RPMI7951 (cell line): ENCODE measurements at regions not wholly inside any gene's neighbourhood (a gene's known extent, or its start where the extent isn't known, plus 50 kb on each side); places are given as distances from the start of the nearest gene placed in this dataset.

Experiments used
- DNase-seq: peaks from one replicate; pipeline ENCODE4 v3.0.0-alpha.2; 2012; ENCODE audit warnings: low read depth

DNA sequence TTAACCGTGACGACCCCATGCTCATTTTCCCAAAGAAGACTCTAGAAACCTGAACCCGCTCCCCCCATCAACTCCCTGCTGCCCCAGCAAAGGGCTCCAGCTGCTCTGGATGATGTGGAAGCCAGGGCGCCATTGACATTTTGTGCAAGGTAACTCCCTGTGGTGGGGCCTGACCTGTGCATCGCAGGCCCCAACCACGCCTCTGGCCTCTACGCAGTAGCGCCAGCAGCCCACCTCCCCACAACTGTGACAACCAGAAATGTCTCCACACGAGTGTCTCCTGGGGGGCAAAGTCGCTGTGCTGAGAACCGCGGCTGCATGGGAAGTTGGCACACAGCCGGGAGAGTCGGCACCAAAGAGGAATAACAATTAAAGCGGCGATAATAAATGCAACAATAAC is 86.9 kb upstream of the PRR5 start:
- DNase-seq = no peak

DNA sequence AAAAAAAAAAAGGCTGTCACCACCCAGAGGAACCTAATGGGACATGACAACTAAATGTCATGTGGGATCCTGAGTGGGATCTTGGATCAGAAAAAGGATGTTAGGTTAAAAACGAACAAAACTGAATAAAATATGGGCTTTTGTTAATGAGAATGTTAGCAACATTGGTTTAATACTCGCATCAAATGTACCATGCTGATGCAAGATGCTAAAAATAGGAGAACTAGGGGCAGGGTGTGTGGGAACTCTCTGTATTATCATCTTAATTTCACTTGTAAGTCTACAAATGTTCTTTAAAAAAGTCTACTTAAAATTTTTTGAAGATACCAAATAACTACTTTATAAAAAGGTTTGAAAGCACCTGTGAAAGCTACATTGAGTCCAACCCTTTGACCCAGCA is 88.8 kb upstream of the PRR5 start:
- no peak for DNase-seq

DNA sequence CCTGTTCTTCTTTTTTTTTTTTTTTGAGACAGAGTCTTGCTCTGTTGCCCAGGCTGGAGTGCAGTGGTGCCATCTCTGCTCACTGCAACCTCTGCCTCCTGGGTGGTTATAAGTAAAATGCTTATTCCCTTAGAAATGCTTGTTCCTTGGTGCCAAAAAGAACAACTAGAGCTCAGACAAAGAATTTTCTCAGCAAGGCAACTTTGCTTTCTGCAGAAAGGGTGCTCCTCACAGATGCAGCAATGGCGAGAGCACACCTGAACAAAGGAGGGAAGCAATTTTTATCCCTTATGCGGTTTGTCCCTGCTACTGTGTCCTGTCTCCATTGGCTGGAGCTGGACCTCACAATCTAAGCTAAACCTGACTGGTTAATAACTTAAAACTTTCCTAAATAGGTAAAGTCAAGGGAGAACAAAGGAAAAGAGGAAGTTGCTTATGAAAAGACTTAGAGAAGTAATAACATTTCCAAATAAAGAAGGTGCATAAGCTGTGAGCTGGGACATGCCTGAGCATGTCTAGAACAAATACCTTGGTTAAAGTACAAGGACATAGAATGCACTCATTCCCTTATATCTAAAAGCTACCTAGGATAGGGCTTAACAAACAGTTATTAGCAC is 90.0 kb upstream of the PRR5 start:
- DNase-seq = no peak

DNA sequence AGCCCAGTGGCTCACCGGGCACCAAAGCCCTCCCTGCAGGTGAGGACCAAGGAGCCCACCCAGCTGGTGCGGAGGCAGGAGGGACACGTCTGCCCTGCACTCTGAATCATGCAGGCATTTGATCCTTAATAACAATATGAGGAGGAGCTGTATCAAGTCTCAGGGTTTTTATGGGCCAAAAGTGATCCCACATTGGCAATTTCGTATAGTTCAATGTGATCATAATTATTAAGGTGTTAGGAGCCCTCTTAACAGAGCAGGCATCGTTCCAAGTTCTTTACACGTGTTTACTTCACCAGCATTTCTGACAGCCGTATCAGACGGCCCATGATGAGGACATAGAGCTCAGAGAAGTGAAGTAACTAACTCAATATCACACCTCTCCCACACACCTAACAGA is 91.9 kb upstream of the PRR5 start:
- no peak for DNase-seq

DNA sequence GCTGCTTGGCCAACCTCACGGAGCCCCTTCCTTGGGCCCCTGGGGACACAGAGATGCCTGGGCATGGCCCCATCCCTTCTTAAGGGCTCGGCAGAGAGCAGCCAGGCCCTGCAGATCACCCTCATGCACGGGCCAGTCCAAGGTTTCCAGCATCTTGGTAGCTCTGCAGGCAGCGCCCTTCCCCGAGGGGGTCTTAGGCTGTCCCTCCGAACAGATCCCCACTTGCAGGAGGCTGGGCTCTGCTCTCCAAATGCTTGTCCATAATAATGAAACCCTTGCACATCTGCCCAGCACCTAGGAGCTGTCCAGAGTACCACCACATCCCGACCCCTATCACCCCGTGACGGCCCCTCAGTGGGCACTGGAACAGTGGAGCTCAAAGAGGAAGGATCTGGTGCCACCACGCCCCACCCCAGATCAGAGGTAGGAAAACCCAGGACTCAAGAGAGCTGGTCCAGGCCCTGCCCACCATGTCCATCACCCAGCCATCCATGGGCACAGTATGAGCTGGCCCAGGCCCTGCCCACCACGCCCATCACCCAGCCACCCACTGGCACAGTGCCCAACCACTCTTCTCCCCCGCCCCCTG is 92.5 kb upstream of the PRR5 start:
- DNase-seq = no peak

DNA sequence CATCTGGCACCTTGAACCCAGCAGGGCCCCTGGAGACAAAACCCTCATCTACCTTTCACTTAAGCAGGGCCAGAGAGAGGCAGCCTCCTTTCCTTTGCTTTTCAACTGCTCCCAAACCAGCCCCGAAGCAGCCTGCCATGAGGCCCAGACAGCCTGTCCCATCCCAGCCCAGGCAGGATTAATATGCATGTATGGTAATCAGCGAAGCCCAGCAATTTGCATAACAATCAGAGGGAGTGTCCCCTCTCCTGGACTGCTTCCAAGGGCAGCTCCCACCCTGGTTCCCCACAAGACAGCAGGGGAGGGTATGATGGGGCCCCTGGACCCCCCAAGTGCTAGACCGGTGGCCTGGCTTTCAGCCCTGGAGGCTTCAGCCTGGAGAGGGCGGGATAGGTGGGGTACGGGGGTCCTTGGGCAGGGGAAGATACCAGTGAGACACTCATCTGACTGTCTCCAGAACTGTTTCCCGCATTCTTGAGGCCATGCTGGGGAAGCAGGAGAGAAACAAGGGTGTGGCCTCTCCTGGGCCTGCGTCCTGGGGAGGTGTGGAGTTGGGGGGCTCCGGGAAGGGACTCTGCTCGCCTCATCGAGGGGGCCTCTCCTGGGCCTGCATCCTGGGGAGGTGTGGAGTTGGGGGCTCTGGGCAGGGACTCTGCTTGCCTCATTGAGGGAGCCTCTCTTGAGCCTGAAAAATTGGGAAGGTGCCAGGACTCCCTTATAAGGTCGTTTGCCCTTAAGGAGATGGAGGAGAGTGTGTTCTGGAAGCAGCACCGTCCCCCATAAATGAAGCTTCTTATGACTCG is 93.2 kb upstream of the PRR5 start:
- no peak for DNase-seq

DNA sequence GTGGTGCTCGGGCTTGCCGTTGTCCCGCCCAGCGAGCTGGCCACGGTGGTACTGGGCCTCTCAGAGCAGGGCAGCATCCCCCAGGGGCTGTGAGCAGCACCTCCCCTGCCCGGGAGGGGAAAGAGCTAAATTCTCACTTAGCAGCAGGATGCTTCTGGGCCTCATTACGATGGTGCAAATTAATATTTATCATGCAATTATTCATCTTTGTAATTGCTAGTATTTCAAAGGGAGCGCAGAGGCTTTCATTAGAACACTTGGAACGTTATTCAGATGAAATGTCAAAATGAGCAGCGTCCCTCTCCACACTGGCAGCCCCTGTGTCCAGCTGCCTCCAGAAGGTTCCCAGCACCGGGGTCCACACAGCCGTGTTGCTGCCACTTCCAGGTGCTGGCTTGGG is 95.9 kb upstream of the PRR5 start:
- no peak for DNase-seq

DNA sequence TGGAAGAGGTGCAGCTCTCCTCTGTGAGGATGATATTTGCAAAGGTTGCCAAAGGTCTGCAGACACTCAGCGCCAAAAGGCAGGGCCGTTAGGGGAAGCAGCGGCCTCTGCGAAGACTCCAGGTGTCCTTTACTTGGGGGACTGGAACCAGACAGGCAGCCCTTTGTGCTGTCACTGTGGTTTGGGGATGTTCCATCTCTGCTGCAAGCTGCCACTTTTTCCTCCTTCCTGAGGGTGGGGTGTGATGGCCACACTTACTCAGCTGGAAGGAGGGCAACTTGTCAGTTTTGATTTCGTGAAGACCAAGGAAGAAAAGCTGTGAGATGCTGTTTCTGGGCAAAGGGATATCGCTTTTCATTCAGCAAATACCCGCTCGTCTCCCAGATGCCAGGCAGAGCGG is 96.5 kb upstream of the PRR5 start:
- DNase-seq = no peak

DNA sequence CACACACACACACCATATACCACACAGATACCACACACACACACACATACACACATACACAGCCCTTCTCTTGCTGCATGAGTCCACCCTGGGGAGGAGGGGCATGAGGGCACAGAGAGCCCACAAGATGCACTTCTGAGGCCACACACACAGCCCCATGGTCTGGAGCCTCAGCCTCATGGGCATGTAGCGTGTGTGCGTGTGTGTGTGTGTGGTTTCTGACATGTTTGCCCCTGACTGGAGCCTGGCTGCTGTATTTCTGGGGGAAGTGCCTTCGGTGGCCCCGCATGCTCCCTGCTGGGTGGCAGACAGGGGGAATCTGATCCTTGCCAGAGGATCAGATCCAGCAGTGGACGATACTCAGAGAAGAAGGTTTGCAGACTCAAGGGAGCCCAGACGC is 97.0 kb upstream of the PRR5 start:
- DNase-seq = no peak

DNA sequence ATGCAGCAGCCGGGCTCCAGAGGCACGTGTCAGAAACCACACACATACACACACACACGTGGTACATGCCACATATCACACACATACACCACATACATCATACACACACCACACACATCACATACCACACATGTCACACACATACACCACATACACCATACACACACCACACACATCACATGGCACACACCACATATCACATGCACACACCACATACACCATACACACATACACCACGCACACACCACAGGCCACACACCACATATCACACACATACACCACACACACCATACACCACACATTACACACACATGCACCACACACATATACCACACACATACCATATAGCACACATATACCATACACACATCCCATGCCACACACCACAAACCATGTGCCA is 97.5 kb upstream of the PRR5 start:
- no peak for DNase-seq

DNA sequence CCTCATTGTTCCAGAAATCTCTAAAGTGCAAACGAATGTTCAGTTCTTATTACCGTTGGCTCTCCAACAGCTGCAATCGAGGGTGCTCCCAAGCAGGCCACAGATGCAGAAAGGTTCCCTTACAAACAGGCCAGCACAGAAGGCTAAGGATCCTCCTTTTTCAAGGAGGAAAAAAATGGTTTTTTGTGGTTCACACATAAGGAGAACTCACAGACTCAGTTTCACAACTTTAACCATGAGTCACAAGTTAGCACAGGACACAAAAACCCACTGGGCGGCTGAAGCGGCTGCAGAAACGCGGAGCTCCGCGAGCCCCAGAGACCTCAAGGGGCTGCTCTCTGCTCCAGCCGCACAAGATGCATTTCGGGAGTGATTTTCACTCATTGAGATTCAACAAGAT is 98.2 kb upstream of the PRR5 start:
- peak; percentile 41 for DNase-seq

DNA sequence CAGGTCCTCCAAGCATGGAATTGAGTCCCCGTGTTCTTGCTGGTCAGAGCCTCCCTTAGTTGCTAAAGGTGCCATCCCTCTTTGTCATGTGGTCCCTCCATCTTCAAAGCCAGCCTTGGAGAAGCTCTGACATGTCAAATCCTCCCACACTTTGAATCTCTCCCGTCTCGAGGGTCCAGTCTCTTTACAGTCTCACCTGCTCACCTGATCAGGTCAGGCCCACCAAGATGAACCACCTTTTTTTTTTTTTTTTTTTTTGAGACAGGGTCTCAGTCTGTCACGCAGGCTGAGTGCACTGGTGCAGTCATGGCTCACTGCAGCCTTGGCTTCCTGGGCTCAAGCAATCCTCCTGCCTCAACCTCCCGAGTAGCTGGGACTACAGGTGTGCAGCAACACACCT is 100.3 kb upstream of the PRR5 start:
- no peak for DNase-seq

DNA sequence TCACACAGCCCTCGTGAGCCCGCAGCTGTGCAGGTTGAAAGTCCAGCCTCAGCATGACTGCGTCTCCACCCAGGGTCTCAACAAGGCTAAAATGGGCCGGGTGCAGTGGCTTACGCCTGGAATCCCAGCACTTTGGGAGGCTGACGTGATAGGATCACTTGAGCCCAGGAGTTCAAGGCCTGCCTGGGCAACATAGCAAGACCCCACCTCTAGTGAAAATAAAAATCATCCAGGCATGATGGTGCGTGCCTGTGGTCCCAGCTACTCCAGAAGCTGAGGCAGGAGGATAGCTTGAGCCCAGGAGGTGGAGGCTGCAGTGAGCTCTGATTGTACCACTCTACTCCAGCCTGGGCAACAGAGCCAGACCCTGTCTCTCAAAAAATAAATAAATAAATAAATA is 100.8 kb upstream of the PRR5 start:
- no peak for DNase-seq

DNA sequence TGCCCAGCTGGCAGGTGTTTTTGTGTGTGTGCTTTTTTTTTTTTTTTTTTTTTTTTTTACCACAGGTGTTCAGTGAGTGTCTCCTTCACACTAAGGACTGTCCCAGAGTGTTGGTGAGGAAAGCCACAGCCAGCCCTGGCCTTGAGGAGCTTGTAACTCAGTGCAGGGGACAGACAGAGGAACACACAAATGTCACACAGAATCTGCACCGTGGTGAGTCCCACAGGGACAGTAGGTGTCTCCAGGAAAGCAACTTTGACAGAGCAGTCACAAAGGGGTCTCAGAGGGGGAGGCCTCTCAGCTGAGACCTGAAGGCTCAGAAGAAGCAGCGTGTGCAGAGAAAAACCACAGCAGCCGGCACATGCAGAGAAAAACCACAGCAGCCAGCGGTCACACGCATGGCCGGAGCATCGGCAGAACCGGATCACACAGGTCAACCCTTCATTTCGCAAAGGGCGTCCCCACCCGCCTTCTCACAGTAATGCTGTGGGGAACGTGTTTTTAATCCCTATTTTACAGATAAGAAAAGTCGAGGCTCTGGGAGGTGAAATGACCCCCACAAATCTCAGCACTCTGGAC is 101.7 kb upstream of the PRR5 start:
- peak; percentile 57 for DNase-seq

DNA sequence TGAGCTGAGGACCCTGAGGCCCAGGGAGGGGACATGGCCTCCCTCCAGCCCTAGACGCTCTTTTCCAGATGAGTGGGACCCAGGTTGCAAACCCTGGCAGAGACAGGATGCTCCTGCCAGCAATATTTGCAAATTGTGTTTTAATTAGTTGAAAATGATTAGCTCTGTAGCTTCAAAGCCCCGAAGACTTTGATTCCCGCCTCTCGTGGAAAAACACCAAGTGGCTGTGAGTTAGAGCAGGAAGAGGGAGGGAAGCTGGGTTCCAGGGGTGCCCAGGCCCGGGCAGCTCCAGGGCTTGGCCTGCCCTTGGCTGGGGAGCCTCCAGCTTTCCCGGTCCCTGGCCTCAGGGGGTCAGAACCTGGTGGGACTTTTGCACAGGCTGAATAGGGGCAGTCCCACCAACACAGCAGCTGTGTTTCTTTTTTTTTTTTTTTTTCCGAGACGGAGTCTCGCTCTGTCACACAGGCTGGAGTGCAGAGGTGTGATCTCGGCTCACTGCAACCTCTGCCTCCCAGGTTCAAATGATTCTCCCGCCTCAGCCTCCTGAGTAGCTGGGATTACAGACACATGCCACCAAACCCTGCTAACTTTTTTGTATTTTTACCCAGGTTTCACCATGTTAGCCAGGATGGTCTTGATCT is 101.6 kb upstream of the RTL6 start:
- no peak for DNase-seq

DNA sequence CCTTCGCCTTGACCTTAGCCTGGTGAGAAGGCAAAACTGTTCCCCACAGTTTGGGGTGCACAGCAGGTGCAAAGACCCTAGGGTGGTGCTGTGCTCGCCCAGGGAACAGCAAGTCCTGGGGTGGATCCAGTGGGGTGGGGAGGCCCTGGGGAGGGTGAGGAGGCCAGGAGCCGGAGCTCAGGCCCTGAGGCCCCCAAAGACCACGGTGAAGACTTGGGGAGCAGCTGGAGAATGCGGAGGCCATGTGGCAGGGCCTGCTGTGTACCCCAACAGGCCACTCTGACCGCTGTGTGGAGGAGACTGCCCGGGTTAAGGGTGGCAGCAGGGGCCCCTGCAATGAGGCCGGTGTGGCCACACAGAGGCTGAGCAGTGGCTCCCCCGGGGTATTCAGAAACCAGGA is 101.1 kb upstream of the RTL6 start:
- DNase-seq = no peak

DNA sequence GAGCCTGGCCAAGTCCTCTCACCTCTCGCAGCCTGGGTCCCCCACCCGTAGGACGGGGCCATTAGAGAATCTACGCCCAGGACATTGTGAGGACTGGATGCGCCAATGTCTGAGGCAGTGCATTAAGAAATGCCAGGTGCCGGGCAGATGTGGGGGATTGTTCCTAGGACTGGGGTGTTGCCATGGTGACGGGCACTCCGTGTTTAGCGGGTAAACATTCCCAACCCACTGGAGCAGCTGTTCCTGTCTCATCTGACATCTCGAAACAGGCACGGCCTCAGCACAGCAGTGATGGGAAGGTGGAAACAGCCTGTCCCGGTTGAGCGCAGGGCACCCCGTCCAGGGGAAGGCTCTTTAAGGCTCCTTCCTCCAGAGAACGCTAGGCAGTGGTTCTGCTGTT is 99.6 kb upstream of the RTL6 start:
- peak; percentile 62 for DNase-seq

DNA sequence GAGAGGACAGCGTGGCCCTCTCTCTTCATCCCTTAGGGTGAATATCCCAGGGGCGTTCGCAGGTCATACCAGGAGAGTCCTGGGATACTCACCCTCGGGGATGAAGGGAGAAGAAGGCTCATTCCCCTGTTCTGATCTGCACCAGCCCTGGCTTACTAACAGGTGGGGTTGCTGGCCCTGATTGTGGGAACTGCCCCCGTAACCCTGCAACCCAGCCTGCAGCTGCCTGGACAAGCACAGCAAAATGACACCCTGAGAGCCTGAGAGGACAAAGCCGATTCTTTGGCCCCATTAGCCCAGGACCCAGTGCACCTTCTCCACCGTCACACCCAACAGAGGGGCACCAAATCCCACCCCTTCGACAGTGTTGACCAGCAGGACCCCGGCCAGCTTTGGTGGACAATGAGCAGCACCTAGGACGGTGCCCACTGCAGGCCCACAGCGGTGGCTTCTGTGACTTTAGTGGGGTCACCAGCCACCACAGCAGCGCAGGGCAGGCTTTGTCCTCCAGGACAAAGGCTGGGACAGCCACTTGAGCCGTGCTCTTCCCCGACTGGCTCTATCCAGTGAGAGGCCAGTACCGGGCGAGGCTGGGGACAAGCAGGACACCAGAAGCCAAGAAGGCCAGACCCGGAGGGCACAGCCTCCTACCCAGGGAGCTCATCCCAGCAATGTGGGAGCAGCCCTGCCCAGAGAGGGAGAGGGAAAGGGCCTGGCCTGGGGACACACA is 98.5 kb upstream of the RTL6 start:
- no peak for DNase-seq

DNA sequence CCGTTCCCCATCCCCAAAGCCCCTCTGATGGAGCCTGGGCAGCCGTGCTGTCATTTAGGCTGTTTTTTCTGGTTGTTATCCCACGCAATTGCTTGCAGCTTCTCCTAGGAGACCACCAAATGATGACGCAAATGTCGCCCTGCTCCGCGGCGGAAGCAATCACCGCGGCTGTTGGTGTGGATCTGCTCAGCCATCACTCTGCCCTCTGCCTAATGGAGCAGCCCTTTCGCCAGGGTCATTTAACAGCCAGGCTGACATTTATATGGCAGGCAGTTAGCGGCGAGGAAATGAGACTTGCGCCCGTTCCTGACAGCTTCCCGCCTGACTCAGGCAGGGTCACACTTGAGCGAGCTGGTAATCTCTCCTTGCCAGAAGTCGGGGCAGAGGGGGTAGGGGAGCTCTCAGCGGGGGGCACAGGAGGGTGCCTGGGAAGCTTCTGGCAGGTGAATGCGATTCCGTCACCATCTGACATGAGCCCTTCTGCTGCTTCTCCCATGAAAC is 97.9 kb upstream of the RTL6 start:
- DNase-seq = no peak

DNA sequence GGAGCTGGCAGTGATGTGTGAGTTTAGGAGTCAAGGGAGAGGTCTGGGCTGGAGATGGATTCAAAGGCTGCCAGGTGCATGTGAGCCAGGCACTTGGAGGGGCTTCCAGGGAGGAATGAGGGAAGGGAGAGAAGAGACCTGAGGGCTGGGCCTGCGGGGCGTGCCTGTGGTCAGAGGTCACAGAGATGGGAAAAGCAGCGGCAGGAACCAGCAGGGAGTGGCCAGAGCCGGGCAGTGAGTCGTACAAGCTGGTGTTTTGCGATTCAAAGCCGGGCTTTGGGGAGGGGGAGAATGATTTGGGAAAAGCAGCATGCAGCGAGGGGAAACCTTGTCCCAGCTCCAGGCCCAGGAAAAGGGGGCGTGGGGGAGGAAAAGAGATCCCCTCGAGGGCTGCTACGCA is 96.9 kb upstream of the RTL6 start:
- no peak for DNase-seq

DNA sequence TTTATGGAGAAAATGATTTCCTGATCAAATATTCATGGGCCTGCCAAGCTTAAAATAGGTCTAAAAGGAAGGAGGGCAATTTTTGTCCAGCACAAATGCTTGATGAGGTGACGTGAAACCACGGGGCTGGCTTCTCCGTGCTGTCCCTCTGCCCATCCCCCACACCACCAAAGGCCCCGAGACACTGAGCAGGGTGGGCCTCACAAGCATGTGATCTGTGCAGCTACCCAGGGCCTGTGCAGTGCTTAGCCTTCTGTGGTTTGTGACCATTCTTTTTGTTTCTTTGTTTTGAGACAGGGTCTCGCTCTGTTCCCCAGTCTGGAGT is 94.8 kb upstream of the RTL6 start:
- DNase-seq = no peak
